ENCODE measurements at regions not wholly inside any gene's neighbourhood (a gene's known extent, or its start where the extent isn't known, plus 50 kb on each side); places are given as distances from the start of the nearest gene placed in this dataset.

- no peaks in the 10 kb centered on the region for H3K27me3 ChIP-seq (ENCODE audit: insufficient read depth, low read depth)
- no peaks in the 10 kb centered on the region for H3K4me1 ChIP-seq (ENCODE audit: low read depth, poor library complexity, severe bottlenecking)
- H3K36me3 ChIP-seq (ENCODE audit: insufficient read depth) = no peaks in the 10 kb centered on the region
- H3K79me2 ChIP-seq (ENCODE audit: insufficient read depth, low read depth) = no peaks in the 10 kb centered on the region
- no peak overlapping the region for H3K9ac ChIP-seq
- H3K4me3 ChIP-seq (IDR thresholded peaks at IDR 0.05; ENCODE audit: insufficient read depth, low read depth, low read length) = no peak overlapping the region
- no peak overlapping the region for H3K4me2 ChIP-seq
- no peak overlapping the region for H2AFZ ChIP-seq (ENCODE audit: low read depth)
- TF ChIP-seq CTCF (conservative IDR thresholded peaks at IDR 0.05; ENCODE audit: low read depth, low read length) = no peak
- H3K27ac ChIP-seq = no peak overlapping the region
- H4K20me1 ChIP-seq (ENCODE audit: insufficient read depth) = no peaks in the 10 kb centered on the region
Observed at GRCh38 chr10:90658791-90659190, 199.0 kb downstream of the HTR7 start.

GRCh38 chr10:90665905-90666662 is 191.8 kb downstream of the HTR7 start:
- Histone ChIP-seq H3K27ac (no peak overlapping the region), H4K20me1 (ENCODE audit: insufficient read depth) (no peaks in the 10 kb centered on the region), H3K79me2 (ENCODE audit: insufficient read depth, low read depth) (no peaks in the 10 kb centered on the region), H3K4me2 (no peak overlapping the region), H2AFZ (ENCODE audit: low read depth) (no peak overlapping the region), H3K4me1 (ENCODE audit: low read depth, poor library complexity, severe bottlenecking) (no peaks in the 10 kb centered on the region), H3K4me3 (IDR thresholded peaks at IDR 0.05; ENCODE audit: insufficient read depth, low read depth, low read length) (no peak overlapping the region), H3K9ac (no peak overlapping the region), H3K36me3 (ENCODE audit: insufficient read depth) (no peaks in the 10 kb centered on the region), H3K27me3 (ENCODE audit: insufficient read depth, low read depth) (no peaks in the 10 kb centered on the region)
- no peak for TF ChIP-seq CTCF (conservative IDR thresholded peaks at IDR 0.05; ENCODE audit: low read depth, low read length)

- no peaks in the 10 kb centered on the region for H3K79me2 ChIP-seq (ENCODE audit: insufficient read depth, low read depth)
- H3K36me3 ChIP-seq (ENCODE audit: insufficient read depth) = no peaks in the 10 kb centered on the region
- H3K4me2 ChIP-seq = no peak overlapping the region
- no peaks in the 10 kb centered on the region for H3K27me3 ChIP-seq (ENCODE audit: insufficient read depth, low read depth)
- no peak overlapping the region for H2AFZ ChIP-seq (ENCODE audit: low read depth)
- H3K27ac ChIP-seq = no peak overlapping the region
- no peaks in the 10 kb centered on the region for H3K4me1 ChIP-seq (ENCODE audit: low read depth, poor library complexity, severe bottlenecking)
- no peak overlapping the region for H3K4me3 ChIP-seq (IDR thresholded peaks at IDR 0.05; ENCODE audit: insufficient read depth, low read depth, low read length)
- H3K9ac ChIP-seq = no peak overlapping the region
- H4K20me1 ChIP-seq (ENCODE audit: insufficient read depth) = no peaks in the 10 kb centered on the region
- TF ChIP-seq CTCF (conservative IDR thresholded peaks at IDR 0.05; ENCODE audit: low read depth, low read length) = no peak
Observed at GRCh38 chr10:90674461-90674860, 183.4 kb downstream of the HTR7 start.

GRCh38 chr10:90674928-90675327 is 182.9 kb downstream of the HTR7 start:
- Histone ChIP-seq H2AFZ (ENCODE audit: low read depth) (no peak overlapping the region), H3K79me2 (ENCODE audit: insufficient read depth, low read depth) (no peaks in the 10 kb centered on the region), H4K20me1 (ENCODE audit: insufficient read depth) (no peaks in the 10 kb centered on the region), H3K27ac (no peak overlapping the region), H3K4me3 (IDR thresholded peaks at IDR 0.05; ENCODE audit: insufficient read depth, low read depth, low read length) (no peak overlapping the region), H3K9ac (no peak overlapping the region), H3K36me3 (ENCODE audit: insufficient read depth) (no peaks in the 10 kb centered on the region), H3K4me2 (no peak overlapping the region), H3K4me1 (ENCODE audit: low read depth, poor library complexity, severe bottlenecking) (no peaks in the 10 kb centered on the region), H3K27me3 (ENCODE audit: insufficient read depth, low read depth) (no peaks in the 10 kb centered on the region)
- TF ChIP-seq CTCF (conservative IDR thresholded peaks at IDR 0.05; ENCODE audit: low read depth, low read length) = no peak

All from KMS-11 (cell line).